ENCODE measurements at regions not wholly inside any gene's neighbourhood (a gene's known extent, or its start where the extent isn't known, plus 50 kb on each side); places are given as distances from the start of the nearest gene placed in this dataset.

DNA sequence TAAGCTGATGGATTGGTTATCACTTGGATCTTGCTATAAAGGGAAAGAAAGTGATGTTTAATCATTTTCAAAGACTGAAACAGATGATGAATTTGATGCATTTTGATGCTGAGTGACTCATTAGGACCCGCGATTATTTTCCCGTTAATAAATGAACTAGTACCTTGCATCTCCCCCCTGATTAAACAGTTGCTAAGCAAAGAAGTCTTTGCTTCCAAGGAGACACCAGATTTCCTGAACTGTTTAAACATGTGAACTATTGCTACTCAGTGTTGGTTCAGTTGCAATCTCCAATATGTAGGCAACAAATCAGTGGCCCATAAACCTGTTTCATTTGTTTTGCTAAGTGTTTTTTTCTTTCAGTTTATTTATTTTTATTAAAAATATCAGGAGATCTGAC is 375.2 kb downstream of the AACS start:
- Histone ChIP-seq H3K9me3 (ENCODE audit: control insufficient read depth in 2 of 2, insufficient read depth in 1 of 2, low read depth in 1 of 2, low read length in 1 of 2) (peaks cover 0 to 2% of the 10 kb centered on the region in 2 donors), H3K27me3 (ENCODE audit: control insufficient read depth in 1 of 2, insufficient read depth in 2 of 2, low read length in 2 of 2) (no peaks in the 10 kb centered on the region), H3K27ac (ENCODE audit: low read depth in 2 of 2, low read length in 1 of 2) (no peak overlapping the region), H3K4me3 (ENCODE audit: low read depth in 1 of 2, low read length in 2 of 2) (no peak overlapping the region), H3K4me1 (ENCODE audit: control insufficient read depth in 2 of 2, insufficient read depth in 2 of 2, low read length in 1 of 2) (no peaks in the 10 kb centered on the region), H3K36me3 (ENCODE audit: control insufficient read depth in 2 of 2, insufficient read depth in 2 of 2, low read length in 1 of 2) (no peaks in the 10 kb centered on the region)
- 32 to 44% methylated on average over 3 of the region's 3 CpGs for WGBS, 2 donors

DNA sequence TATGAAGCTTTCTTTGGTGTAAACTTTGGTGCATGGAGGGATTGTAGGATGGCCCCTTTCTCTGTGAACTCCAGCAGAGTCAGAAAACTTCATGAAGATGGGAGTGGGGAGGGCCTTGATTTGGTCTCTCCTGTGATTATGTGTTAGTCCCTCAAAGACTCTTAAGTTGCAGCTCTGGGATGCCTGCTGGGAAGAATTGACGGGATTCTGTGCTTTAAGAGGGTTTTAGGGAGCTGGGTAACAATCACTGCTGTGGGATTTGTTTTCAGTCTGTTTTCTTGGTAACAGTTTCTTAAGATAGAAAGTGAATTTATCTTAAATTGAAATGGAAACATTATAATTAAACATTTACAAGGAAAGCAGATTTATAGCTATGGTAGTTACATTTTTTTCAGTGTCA is 378.1 kb downstream of the AACS start:
- Histone ChIP-seq H3K27ac (ENCODE audit: low read depth in 2 of 2, low read length in 1 of 2) (no peak overlapping the region), H3K27me3 (ENCODE audit: control insufficient read depth in 1 of 2, insufficient read depth in 2 of 2, low read length in 2 of 2) (no peaks in the 10 kb centered on the region), H3K4me3 (ENCODE audit: low read depth in 1 of 2, low read length in 2 of 2) (no peak overlapping the region), H3K36me3 (ENCODE audit: control insufficient read depth in 2 of 2, insufficient read depth in 2 of 2, low read length in 1 of 2) (no peaks in the 10 kb centered on the region), H3K4me1 (ENCODE audit: control insufficient read depth in 2 of 2, insufficient read depth in 2 of 2, low read length in 1 of 2) (no peaks in the 10 kb centered on the region), H3K9me3 (ENCODE audit: control insufficient read depth in 2 of 2, insufficient read depth in 1 of 2, low read depth in 1 of 2, low read length in 1 of 2) (peaks cover 0 to 5% of the 10 kb centered on the region in 2 donors)
- 19 to 34% methylated on average over 1 of the region's 1 CpG for WGBS, 2 donors

DNA sequence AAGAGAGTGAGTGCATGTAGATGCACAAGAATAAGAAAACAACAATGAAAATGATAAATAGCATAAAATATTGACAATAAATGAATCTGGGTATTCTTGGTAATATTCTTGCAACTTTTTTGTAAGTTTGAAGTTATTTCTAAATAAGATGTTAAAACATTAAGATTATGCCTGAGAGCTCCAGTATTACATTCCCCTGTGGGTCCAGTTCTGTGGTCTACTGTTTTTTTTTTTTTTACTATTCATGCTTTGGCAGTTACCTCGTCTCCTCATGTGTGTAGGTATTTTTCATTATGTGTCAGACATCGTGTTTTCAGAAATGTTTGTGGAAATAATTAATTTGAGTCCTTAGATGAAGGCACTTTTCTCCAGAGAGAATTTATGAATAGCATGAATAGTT is 386.2 kb downstream of the AACS start:
- WGBS, 2 donors: 49 to 52% methylated on average over 2 of the region's 2 CpGs
- H3K4me1 ChIP-seq (ENCODE audit: control insufficient read depth in 2 of 2, insufficient read depth in 2 of 2, low read length in 1 of 2): no peaks in the 10 kb centered on the region
- H3K27me3 ChIP-seq (ENCODE audit: control insufficient read depth in 1 of 2, insufficient read depth in 2 of 2, low read length in 2 of 2): no peaks in the 10 kb centered on the region
- H3K27ac ChIP-seq (ENCODE audit: low read depth in 2 of 2, low read length in 1 of 2): no peak overlapping the region
- no peak overlapping the region for H3K4me3 ChIP-seq (ENCODE audit: low read depth in 1 of 2, low read length in 2 of 2)
- H3K36me3 ChIP-seq (ENCODE audit: control insufficient read depth in 2 of 2, insufficient read depth in 2 of 2, low read length in 1 of 2): no peaks in the 10 kb centered on the region
- H3K9me3 ChIP-seq (ENCODE audit: control insufficient read depth in 2 of 2, insufficient read depth in 1 of 2, low read depth in 1 of 2, low read length in 1 of 2): peaks cover 0 to under 1% of the 10 kb centered on the region in 2 donors

DNA sequence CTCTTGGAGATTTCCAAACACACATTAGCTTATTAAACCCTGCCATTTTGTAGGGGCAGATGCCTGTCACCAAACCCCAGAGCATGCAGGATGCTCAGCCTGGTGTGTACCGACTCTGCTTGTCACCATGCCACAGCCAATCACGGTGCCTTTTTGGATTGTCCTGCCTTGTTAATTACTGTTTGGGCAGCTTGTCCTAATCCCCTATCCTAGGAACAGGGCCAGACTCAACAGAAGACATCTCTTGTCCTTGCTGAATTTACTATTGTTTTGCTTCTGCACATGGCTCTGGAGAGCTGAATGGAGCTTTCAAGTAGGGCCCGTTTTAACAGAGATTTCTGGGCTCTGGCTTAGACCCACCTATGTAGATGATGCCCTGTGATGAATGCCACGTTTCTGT is 388.5 kb downstream of the AACS start:
- peaks cover 0 to 3% of the 10 kb centered on the region in 2 donors for H3K9me3 ChIP-seq (ENCODE audit: control insufficient read depth in 2 of 2, insufficient read depth in 1 of 2, low read depth in 1 of 2, low read length in 1 of 2)
- no peak overlapping the region for H3K27ac ChIP-seq (ENCODE audit: low read depth in 2 of 2, low read length in 1 of 2)
- H3K36me3 ChIP-seq (ENCODE audit: control insufficient read depth in 2 of 2, insufficient read depth in 2 of 2, low read length in 1 of 2): no peaks in the 10 kb centered on the region
- no peak overlapping the region for H3K4me3 ChIP-seq (ENCODE audit: low read depth in 1 of 2, low read length in 2 of 2)
- WGBS, 2 donors: 47 to 51% methylated on average over 4 of the region's 4 CpGs
- H3K4me1 ChIP-seq (ENCODE audit: control insufficient read depth in 2 of 2, insufficient read depth in 2 of 2, low read length in 1 of 2): no peaks in the 10 kb centered on the region
- H3K27me3 ChIP-seq (ENCODE audit: control insufficient read depth in 1 of 2, insufficient read depth in 2 of 2, low read length in 2 of 2): no peaks in the 10 kb centered on the region

DNA sequence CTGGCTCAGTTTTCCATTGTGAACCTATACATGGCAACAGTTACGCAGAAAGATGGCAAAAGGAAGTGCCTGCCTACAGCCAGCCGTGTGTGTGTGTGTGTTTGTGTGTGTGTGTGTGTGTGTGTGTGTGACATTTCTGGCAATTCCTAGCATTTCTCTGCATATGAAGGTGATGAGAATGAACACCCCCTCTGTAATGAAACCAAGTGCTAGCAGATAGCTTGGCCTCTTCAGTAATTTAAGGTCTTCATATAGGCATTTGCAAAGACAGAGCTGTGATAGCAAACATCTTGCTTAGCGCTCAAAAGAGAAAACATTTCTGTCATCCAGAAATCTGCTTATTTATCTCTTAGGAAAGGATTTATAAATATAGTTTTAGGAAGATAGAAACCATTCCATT is 389.1 kb downstream of the AACS start:
- Histone ChIP-seq H3K9me3 (ENCODE audit: control insufficient read depth in 2 of 2, insufficient read depth in 1 of 2, low read depth in 1 of 2, low read length in 1 of 2) (peaks cover 0 to 3% of the 10 kb centered on the region in 2 donors), H3K4me3 (ENCODE audit: low read depth in 1 of 2, low read length in 2 of 2) (no peak overlapping the region), H3K36me3 (ENCODE audit: control insufficient read depth in 2 of 2, insufficient read depth in 2 of 2, low read length in 1 of 2) (no peaks in the 10 kb centered on the region), H3K27ac (ENCODE audit: low read depth in 2 of 2, low read length in 1 of 2) (no peak overlapping the region), H3K27me3 (ENCODE audit: control insufficient read depth in 1 of 2, insufficient read depth in 2 of 2, low read length in 2 of 2) (no peaks in the 10 kb centered on the region), H3K4me1 (ENCODE audit: control insufficient read depth in 2 of 2, insufficient read depth in 2 of 2, low read length in 1 of 2) (no peaks in the 10 kb centered on the region)
- 60 to 61% methylated on average over 3 of the region's 3 CpGs for WGBS, 2 donors

DNA sequence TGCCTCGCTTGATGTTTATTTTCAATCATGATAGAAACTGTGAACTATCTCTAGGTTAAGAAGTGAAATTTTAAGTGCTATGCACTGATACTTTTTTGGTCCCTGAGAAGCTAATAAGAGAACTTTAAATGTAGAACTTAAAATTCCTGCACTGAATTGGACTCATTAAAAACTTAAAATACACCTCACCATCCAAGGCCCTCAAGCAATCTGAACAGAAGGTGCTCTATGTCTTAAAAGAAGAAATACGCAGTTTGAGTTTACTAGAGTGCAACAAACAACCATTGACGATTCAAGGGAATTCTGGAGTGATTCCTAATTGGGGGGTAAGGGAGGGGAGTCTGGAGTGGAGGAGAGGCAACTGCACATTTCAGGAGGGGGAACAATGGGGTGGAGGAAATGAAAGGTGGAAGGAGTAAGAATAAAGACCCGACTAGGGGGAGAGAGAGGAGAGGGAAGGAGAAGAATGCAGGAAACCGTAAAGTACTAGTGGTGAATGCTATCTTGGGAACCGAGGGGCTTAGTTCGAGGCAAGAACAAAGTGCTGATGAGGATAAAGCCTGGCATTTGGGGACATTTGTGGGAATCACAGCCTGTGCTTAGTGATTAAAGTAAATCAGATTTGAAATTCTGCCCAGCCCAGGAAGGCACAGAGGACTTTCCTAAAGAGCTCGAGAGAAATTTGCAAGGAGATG is 389.7 kb downstream of the AACS start:
- 49 to 58% methylated on average over 8 of the region's 8 CpGs for WGBS, 2 donors
- H3K36me3 ChIP-seq (ENCODE audit: control insufficient read depth in 2 of 2, insufficient read depth in 2 of 2, low read length in 1 of 2): no peaks in the 10 kb centered on the region
- H3K4me1 ChIP-seq (ENCODE audit: control insufficient read depth in 2 of 2, insufficient read depth in 2 of 2, low read length in 1 of 2): no peaks in the 10 kb centered on the region
- H3K27ac ChIP-seq (ENCODE audit: low read depth in 2 of 2, low read length in 1 of 2): no peak overlapping the region
- no peaks in the 10 kb centered on the region for H3K27me3 ChIP-seq (ENCODE audit: control insufficient read depth in 1 of 2, insufficient read depth in 2 of 2, low read length in 2 of 2)
- no peak overlapping the region for H3K4me3 ChIP-seq (ENCODE audit: low read depth in 1 of 2, low read length in 2 of 2)
- peaks cover 0 to 3% of the 10 kb centered on the region in 2 donors for H3K9me3 ChIP-seq (ENCODE audit: control insufficient read depth in 2 of 2, insufficient read depth in 1 of 2, low read depth in 1 of 2, low read length in 1 of 2)

DNA sequence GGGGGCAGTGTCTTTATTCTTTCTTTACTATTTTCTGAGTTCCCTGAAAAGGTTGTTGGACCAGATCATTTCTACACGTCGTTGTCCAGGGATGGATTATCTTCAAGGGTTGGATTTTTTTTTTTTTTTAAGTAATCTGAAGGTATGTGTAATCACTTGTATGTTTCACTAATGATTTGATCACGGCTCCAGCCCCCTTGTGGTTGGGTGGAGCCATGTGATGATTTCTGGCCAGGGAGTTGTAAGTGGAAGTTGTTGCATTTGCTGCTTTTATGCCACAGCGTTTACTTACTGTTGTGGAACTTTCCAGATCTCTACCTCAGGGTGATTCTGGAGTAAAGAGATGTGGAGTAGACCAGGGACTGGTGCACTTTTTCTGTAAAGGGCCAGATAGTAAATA is 390.3 kb downstream of the AACS start:
- H3K4me3 ChIP-seq (ENCODE audit: low read depth in 1 of 2, low read length in 2 of 2): no peak overlapping the region
- H3K36me3 ChIP-seq (ENCODE audit: control insufficient read depth in 2 of 2, insufficient read depth in 2 of 2, low read length in 1 of 2): no peaks in the 10 kb centered on the region
- H3K27me3 ChIP-seq (ENCODE audit: control insufficient read depth in 1 of 2, insufficient read depth in 2 of 2, low read length in 2 of 2): no peaks in the 10 kb centered on the region
- no peaks in the 10 kb centered on the region for H3K4me1 ChIP-seq (ENCODE audit: control insufficient read depth in 2 of 2, insufficient read depth in 2 of 2, low read length in 1 of 2)
- H3K9me3 ChIP-seq (ENCODE audit: control insufficient read depth in 2 of 2, insufficient read depth in 1 of 2, low read depth in 1 of 2, low read length in 1 of 2): peaks cover 0 to 3% of the 10 kb centered on the region in 2 donors
- no peak overlapping the region for H3K27ac ChIP-seq (ENCODE audit: low read depth in 2 of 2, low read length in 1 of 2)
- 55 to 61% methylated on average over 4 of the region's 4 CpGs for WGBS, 2 donors

DNA sequence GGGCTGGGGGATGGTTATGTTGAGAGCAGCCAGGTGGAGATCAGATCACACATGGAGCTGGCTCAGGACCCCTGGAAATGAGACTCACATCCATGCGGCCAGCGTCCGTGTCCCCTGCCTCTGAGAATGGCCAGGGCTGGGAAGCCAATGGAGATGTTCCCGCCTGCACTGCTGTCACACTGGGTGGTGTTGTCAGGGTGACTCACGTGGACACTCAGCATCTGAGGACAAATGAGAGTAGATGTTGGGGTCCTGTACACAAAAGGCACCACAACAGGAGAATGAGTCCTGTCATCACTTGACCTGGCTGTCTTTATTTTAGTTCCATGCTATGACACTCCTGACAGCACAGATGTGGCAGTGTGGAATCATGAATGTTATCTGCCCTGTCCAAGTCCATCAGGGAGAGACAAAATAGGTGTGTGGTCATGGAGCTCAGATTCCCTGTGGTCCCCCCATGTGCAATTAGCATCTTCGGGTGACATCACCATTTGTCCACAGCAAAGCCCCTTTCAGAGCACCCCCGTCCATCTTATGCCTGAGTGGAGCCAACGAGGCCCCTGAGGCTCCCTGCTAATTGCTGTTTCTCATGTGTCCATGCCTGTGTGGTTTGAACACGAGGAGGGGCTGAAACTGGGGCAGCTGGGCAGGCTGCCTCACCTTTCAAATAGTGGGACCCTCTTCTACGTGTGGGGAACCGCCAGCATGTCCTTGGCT is 393.5 kb downstream of the AACS start:
- Histone ChIP-seq H3K27ac (ENCODE audit: low read depth in 2 of 2, low read length in 1 of 2) (no peak overlapping the region), H3K27me3 (ENCODE audit: control insufficient read depth in 1 of 2, insufficient read depth in 2 of 2, low read length in 2 of 2) (no peaks in the 10 kb centered on the region), H3K4me3 (ENCODE audit: low read depth in 1 of 2, low read length in 2 of 2) (no peak overlapping the region), H3K36me3 (ENCODE audit: control insufficient read depth in 2 of 2, insufficient read depth in 2 of 2, low read length in 1 of 2) (no peaks in the 10 kb centered on the region), H3K4me1 (ENCODE audit: control insufficient read depth in 2 of 2, insufficient read depth in 2 of 2, low read length in 1 of 2) (no peaks in the 10 kb centered on the region), H3K9me3 (ENCODE audit: control insufficient read depth in 2 of 2, insufficient read depth in 1 of 2, low read depth in 1 of 2, low read length in 1 of 2) (peaks cover 0 to 3% of the 10 kb centered on the region in 2 donors)
- 76 to 77% methylated on average over 11 of the region's 11 CpGs for WGBS, 2 donors

DNA sequence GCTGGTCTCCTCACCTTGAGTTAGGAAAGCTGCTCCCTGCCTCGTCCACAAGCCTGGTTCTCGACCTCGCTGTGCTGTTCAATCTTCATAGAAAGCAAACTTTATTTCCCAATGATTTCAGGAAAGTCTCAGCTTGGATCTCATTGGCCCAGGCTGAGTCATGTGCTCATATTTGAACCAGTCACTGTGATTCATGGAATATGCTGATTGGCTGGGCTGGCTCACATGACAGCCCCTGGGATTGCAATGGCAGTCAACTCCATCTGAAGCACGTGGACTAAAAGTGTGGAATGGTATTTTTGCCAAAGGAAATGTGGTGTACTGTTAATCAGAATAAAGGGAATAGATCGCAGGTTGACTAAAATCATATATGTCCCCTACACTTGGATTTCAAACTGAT is 396.6 kb downstream of the AACS start:
- Histone ChIP-seq H3K27me3 (ENCODE audit: control insufficient read depth in 1 of 2, insufficient read depth in 2 of 2, low read length in 2 of 2) (no peaks in the 10 kb centered on the region), H3K4me3 (ENCODE audit: low read depth in 1 of 2, low read length in 2 of 2) (no peak overlapping the region), H3K9me3 (ENCODE audit: control insufficient read depth in 2 of 2, insufficient read depth in 1 of 2, low read depth in 1 of 2, low read length in 1 of 2) (no peaks in the 10 kb centered on the region), H3K4me1 (ENCODE audit: control insufficient read depth in 2 of 2, insufficient read depth in 2 of 2, low read length in 1 of 2) (no peaks in the 10 kb centered on the region), H3K27ac (ENCODE audit: low read depth in 2 of 2, low read length in 1 of 2) (no peak overlapping the region), H3K36me3 (ENCODE audit: control insufficient read depth in 2 of 2, insufficient read depth in 2 of 2, low read length in 1 of 2) (no peaks in the 10 kb centered on the region)
- 83 to 84% methylated on average over 5 of the region's 5 CpGs for WGBS, 2 donors

DNA sequence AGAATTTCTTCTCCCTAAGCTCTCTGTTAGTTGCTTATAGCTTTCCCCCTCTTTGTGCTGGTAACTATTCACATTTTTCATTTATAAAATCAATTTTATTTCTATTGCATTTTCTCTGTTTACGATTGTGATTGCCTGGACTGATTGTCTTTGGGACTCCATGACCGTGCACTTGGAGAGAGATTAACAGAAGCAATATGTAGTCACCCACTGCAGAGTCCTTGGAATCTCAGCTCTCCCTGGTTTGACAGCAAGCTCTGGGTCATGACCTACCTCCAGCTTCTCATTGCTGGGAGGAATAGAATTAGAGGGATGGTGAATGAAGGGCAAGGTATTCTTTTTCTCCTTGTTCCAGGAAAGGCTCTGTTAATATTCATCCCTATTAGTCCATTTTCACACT is 398.2 kb downstream of the AACS start:
- Histone ChIP-seq H3K36me3 (ENCODE audit: control insufficient read depth in 2 of 2, insufficient read depth in 2 of 2, low read length in 1 of 2) (no peaks in the 10 kb centered on the region), H3K4me1 (ENCODE audit: control insufficient read depth in 2 of 2, insufficient read depth in 2 of 2, low read length in 1 of 2) (no peaks in the 10 kb centered on the region), H3K27ac (ENCODE audit: low read depth in 2 of 2, low read length in 1 of 2) (no peak overlapping the region), H3K27me3 (ENCODE audit: control insufficient read depth in 1 of 2, insufficient read depth in 2 of 2, low read length in 2 of 2) (no peaks in the 10 kb centered on the region), H3K4me3 (ENCODE audit: low read depth in 1 of 2, low read length in 2 of 2) (no peak overlapping the region), H3K9me3 (ENCODE audit: control insufficient read depth in 2 of 2, insufficient read depth in 1 of 2, low read depth in 1 of 2, low read length in 1 of 2) (no peaks in the 10 kb centered on the region)
- 70 to 84% methylated on average over 2 of the region's 2 CpGs for WGBS, 2 donors
